Endothelial cell of umbilical vein (primary cell): ENCODE measurements at regions not wholly inside any gene's neighbourhood (a gene's known extent, or its start where the extent isn't known, plus 50 kb on each side); places are given as distances from the start of the nearest gene placed in this dataset.

Source experiments
- BruUV-seq: library from RNA; stranded (reverse); fragments of 400-500 nt; replicated peaks from 2 replicates; lab custom pipeline; 2021; lab: Mats Ljungman, UMichigan
- CTCF ChIA-PET: fragments of 300-600, 350-600 bp; sonication (Branson Sonifier 250); formaldehyde crosslinking; loops from one replicate; lab custom pipeline; 2021; ENCODE audit warnings: antibody characterized with exemption, inconsistent platforms; lab: Charles Lee
- POLR2A ChIA-PET: fragments of 300-600, 350-600 bp; sonication (Branson Sonifier 250); formaldehyde crosslinking; loops from one replicate; lab custom pipeline; 2021; ENCODE audit warnings: antibody characterized with exemption, inconsistent platforms; lab: Charles Lee
- DNase-seq: peaks from one replicate; pipeline ENCODE4 v3.0.0-alpha.2; 2011; ENCODE audit warnings: low read depth, low spot score
- FAIRE-seq: peaks from 2 replicates; lab custom pipeline; 2011; peaks lifted over from hg19 to GRCh38; lab: Jason Lieb, UNC
- H2AFZ ChIP-seq: 2 replicates; pipeline ENCODE4 v1.6.0; 2012; ENCODE audit warnings: low read depth, low read length, control low read depth, inconsistent platforms
- H3K27ac ChIP-seq: 2 replicates; pipeline ENCODE4 v1.5.1; 2011; ENCODE audit warnings: low read depth, mild to moderate bottlenecking, control low read depth, low read length, moderate library complexity; ENCODE audit not compliant: insufficient read depth
- H3K27me3 ChIP-seq, 2 experiments: 2 replicates each; pipeline versions ENCODE4 v1.6.0 to v1.6.1; 2011; ENCODE audit warnings: low read length in 2 of 2, mixed read lengths in 1 of 2; ENCODE audit not compliant: control insufficient read depth in 2 of 2, insufficient read depth in 2 of 2
- H3K36me3 ChIP-seq, 2 experiments: 2 replicates in 1 of 2; 3 replicates in 1 of 2; pipeline ENCODE4 v1.5.1; 2011; ENCODE audit warnings: low read length in 2 of 2, mild to moderate bottlenecking in 1 of 2, moderate library complexity in 1 of 2; ENCODE audit not compliant: control insufficient read depth in 2 of 2, insufficient read depth in 2 of 2; ENCODE audit errors: extremely low read depth in 1 of 2
- H3K4me1 ChIP-seq: 3 replicates; pipeline ENCODE4 v1.5.1; 2011; ENCODE audit warnings: mild to moderate bottlenecking, low read length; ENCODE audit not compliant: control insufficient read depth, insufficient read depth; ENCODE audit errors: extremely low read depth
- H3K4me2 ChIP-seq: 2 replicates; pipeline ENCODE4 v1.6.1; 2011; ENCODE audit warnings: low read length, control low read depth, mixed read lengths; ENCODE audit not compliant: insufficient read depth
- H3K4me3 ChIP-seq, 3 experiments: fragments of 200-600 bp in 1 of 3; sonication (generic), shearing (Covaris generic) in 1 of 3; replicated peaks in 1 of 3; 2 replicates each; pipeline ENCODE4 v1.5.1; 2011 to 2016; ENCODE audit warnings: control low read depth in 3 of 3, low read length in 3 of 3, mild to moderate bottlenecking in 2 of 3, inconsistent platforms in 1 of 3, low read depth in 1 of 3, moderate library complexity in 1 of 3; ENCODE audit not compliant: insufficient read depth in 1 of 3
- H3K79me2 ChIP-seq: 2 replicates; pipeline ENCODE4 v1.6.0; 2012; ENCODE audit warnings: low read length, inconsistent platforms; ENCODE audit not compliant: control insufficient read depth, insufficient read depth
- H3K9ac ChIP-seq: replicated peaks from 2 replicates; pipeline ENCODE3; 2011; ENCODE audit warnings: low read length, control low read depth; ENCODE audit not compliant: insufficient read depth; ENCODE audit errors: extremely low read depth
- H3K9me1 ChIP-seq: replicated peaks from 3 replicates; pipeline ENCODE4 v1.6.0; 2011; ENCODE audit warnings: mild to moderate bottlenecking, low read length; ENCODE audit not compliant: control insufficient read depth, insufficient read depth; ENCODE audit errors: extremely low read depth
- H3K9me3 ChIP-seq: replicated peaks from 2 replicates; pipeline ENCODE4 v1.5.1; 2012; ENCODE audit warnings: low read length, inconsistent platforms; ENCODE audit not compliant: control insufficient read depth, insufficient read depth
- H4K20me1 ChIP-seq: replicated peaks from 2 replicates; pipeline ENCODE3; 2011; ENCODE audit warnings: mild to moderate bottlenecking, low read length; ENCODE audit not compliant: control insufficient read depth, insufficient read depth; ENCODE audit errors: extremely low read depth
- CTCF ChIP-seq, 2 donors: IDR thresholded peaks; 1 replicate in 1 of 2; 2 replicates in 1 of 2; pipeline ENCODE4 v1.5.1; 2011; ENCODE audit warnings: low read length in 2 of 2, mild to moderate bottlenecking in 2 of 2, moderate library complexity in 2 of 2, control low read depth in 1 of 2, inconsistent platforms in 1 of 2, low read depth in 1 of 2; ENCODE audit not compliant: insufficient read depth in 1 of 2; ENCODE audit errors: extremely low read depth in 1 of 2
- EZH2 ChIP-seq: IDR thresholded peaks from 2 replicates; pipeline ENCODE4 v1.6.1; 2012; ENCODE audit warnings: borderline replicate concordance, low read depth, mild to moderate bottlenecking, moderate library complexity, low read length, inconsistent platforms; ENCODE audit not compliant: severe bottlenecking
- FOS ChIP-seq: IDR thresholded peaks from 2 replicates; pipeline ENCODE4 v1.6.1; 2011; ENCODE audit warnings: mild to moderate bottlenecking, low read length, moderate library complexity, borderline replicate concordance; ENCODE audit not compliant: insufficient read depth
- GATA2 ChIP-seq: IDR thresholded peaks from 2 replicates; pipeline ENCODE4 v1.7.0; 2011; ENCODE audit warnings: low read depth, mild to moderate bottlenecking, moderate library complexity, mixed read lengths, low read length; ENCODE audit not compliant: insufficient read length, insufficient read depth
- JUN ChIP-seq: IDR thresholded peaks from 2 replicates; pipeline ENCODE4 v1.6.1; 2011; ENCODE audit warnings: borderline replicate concordance, low read depth; ENCODE audit not compliant: insufficient read length, insufficient read depth
- MAX ChIP-seq: IDR thresholded peaks from 2 replicates; pipeline ENCODE4 v1.6.1; 2011; ENCODE audit not compliant: insufficient read depth, insufficient read length
- MYC ChIP-seq: IDR thresholded peaks from one replicate; pipeline ENCODE4 v1.6.1; 2011; ENCODE audit warnings: mild to moderate bottlenecking, low read depth, low read length
- POLR2A ChIP-seq: IDR thresholded peaks from 2 replicates; pipeline ENCODE4 v1.6.1; 2012; ENCODE audit warnings: low read depth, mild to moderate bottlenecking, control low read depth, low read length
- POLR2AphosphoS5 ChIP-seq: IDR thresholded peaks from 2 replicates; pipeline ENCODE4 v1.6.1; 2012; ENCODE audit warnings: low read depth, mild to moderate bottlenecking, control low read depth, low read length, moderate library complexity; ENCODE audit not compliant: insufficient read depth
- dilution Hi-C: fragments of 300-500 bp; cut with MboI; formaldehyde crosslinking; loops from one replicate; pipeline ENCODE4 v1.15.0; 2019; ENCODE audit warnings: low sequenced_read_pairs; ENCODE audit not compliant: extremely low pct_ligation_motif_present
- intact Hi-C: fragments of 100-400 bp; cut with micrococcal nuclease; formaldehyde crosslinking; loops from one replicate; pipeline ENCODE4 v1.10.0; 2022

GRCh38 chr1:188825471-188825870 is 1652.2 kb downstream of the BRINP3 start:
- Histone ChIP-seq H3K27me3 (no peaks in the 10 kb centered on the region), H4K20me1 (no peaks in the 10 kb centered on the region), H2AFZ (no peak overlapping the region), H3K4me2 (no peak overlapping the region), H3K4me3 (no peak overlapping the region), H3K27ac (no peak overlapping the region), H3K9me1 (no peaks in the 10 kb centered on the region), H3K4me1 (peaks cover 2% of the 10 kb centered on the region), H3K9me3 (no peaks in the 10 kb centered on the region), H3K36me3 (no peaks in the 10 kb centered on the region), H3K9ac (no peak overlapping the region), H3K79me2 (no peaks in the 10 kb centered on the region)
- TF ChIP-seq CTCF (IDR thresholded peaks at IDR 0.05; ENCODE audit: extremely low read depth in 1 of 2, insufficient read depth in 1 of 2, low read depth in 1 of 2, low read length in 2 of 2): no peak
- TF ChIP-seq POLR2AphosphoS5: no peak
- no peak for TF ChIP-seq MAX
- no peak for TF ChIP-seq EZH2
- no peak for TF ChIP-seq MYC
- no peak for TF ChIP-seq GATA2
- no peak for TF ChIP-seq JUN
- no peak for TF ChIP-seq FOS
- no peak for TF ChIP-seq POLR2A
- CTCF ChIA-PET: no interaction called here
- DNase-seq (no peak), FAIRE-seq (no peak)
- dilution Hi-C loops (no loop called here), intact Hi-C loops (no loop called here)
- no TSS peak for BruUV-seq
- POLR2A ChIA-PET: no interaction called here
